GM19455 (cell line): ENCODE measurements at regions not wholly inside any gene's neighbourhood (a gene's known extent, or its start where the extent isn't known, plus 50 kb on each side); places are given as distances from the start of the nearest gene placed in this dataset.

ENCODE experiments used
- ATAC-seq: cut with Tn5 transposase; IDR thresholded peaks from one replicate; pipeline ENCODE4 v1.9.1; 2021; ENCODE audit not compliant: unreplicated experiment

DNA sequence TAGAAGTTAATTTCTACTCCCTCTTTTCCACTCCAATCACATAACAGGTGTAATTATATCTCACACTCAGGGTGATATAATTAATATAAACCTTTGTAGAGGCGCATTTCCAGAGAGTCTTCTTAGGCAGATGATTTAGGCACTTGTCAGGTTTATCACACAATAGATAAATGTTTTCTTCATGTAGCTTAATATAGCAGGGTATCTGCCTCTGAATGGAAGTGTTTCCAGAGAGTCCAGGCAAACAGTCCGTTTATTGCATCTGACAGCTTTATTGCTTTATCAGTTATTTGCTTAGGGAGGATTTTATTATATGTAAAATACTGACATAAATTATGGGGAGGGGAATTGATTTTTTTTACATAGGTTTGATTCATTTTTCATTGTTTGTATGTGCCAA lies 766.3 kb downstream of the SLC4A3 start:
- no peak for ATAC-seq

GRCh38 chr2:220394433-220394832 lies 767.0 kb downstream of the SLC4A3 start:
- no peak for ATAC-seq

- ATAC-seq, result no peak
Measured at GRCh38 chr2:220396287-220396686, 768.9 kb downstream of the SLC4A3 start.

DNA sequence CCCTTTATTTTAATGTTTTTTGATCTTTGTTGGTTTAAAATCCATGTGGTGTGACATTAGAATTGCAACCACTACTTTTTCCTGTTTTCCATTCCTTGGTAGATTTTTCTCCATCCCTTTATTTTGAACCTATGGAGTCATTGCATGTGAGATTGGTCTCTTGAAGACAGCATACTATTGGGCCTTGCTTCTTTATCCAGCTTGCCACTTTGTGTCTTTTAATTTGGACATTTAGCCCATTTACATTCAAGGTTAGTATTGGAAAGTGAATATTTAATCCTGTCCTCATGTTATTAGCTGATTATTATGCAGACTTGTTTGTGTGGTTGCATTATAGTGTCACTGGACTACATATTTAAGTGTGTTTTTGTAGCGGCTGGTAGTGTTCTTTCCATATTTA lies 782.9 kb downstream of the SLC4A3 start:
- no peak for ATAC-seq

- no peak for ATAC-seq
Measured at GRCh38 chr2:220417503-220417902, 790.1 kb downstream of the SLC4A3 start.

DNA sequence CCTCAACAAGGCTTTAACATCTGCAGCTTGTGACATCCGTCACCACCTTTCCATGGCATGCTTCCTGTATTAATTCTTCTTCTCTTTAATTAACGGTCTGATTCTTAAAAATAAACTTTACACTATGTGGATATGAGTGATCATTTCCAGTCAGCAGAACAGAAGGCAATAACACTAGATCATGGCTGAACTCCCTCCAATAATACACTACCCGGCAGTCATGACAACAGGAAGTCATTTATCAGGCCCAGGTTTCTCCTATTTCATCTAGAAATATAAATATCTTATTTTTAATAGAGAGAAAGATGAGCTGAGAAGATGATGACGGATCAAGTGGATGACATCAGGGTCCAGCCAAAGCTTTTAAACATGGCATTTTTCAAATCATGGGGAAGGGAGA lies 792.2 kb downstream of the SLC4A3 start:
- no peak for ATAC-seq

DNA sequence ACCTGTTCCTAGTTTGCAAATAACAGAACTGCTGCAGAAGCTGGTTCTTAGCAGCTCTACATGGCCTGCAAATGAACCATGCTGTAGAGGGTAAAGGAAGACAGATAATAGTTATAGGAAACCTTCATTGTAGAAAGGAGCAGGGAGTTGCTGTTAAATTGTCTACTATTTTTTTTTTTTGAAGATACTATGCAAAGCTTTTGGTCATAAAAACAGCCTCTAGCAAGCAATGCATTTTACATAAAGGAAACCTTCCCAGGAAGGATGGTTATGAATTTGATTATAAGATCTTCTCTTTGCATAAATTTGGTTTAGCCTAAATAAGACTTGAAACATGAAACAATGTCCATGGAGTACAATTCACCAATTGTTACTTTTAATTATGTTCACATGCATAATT lies 793.4 kb downstream of the SLC4A3 start:
- no peak for ATAC-seq

- no peak for ATAC-seq
Measured at GRCh38 chr2:220422676-220423075, 795.2 kb downstream of the SLC4A3 start.

DNA sequence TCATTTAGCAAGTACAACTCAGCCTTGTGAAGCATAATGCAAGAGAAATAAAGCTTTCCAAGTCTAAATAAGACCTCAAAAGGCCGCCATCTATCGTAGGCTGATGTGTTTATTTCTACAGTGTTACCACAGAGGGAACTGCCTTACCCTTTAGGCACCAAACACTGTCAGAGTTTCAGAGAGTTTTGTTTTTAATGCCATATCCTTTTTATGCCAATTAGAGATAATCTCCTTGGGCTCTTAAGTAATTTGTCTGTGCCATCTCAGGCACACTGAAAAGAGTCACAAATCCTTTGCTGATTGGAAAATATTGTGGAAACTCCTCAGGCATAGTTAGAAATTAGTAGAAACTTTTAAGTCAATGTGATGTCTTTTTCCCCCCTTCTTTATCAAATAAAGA lies 797.1 kb downstream of the SLC4A3 start:
- no peak for ATAC-seq

GRCh38 chr2:220432645-220433044 lies 805.2 kb downstream of the SLC4A3 start:
- ATAC-seq, result no peak

GRCh38 chr2:220433131-220433530 lies 805.7 kb downstream of the SLC4A3 start:
- no peak for ATAC-seq

DNA sequence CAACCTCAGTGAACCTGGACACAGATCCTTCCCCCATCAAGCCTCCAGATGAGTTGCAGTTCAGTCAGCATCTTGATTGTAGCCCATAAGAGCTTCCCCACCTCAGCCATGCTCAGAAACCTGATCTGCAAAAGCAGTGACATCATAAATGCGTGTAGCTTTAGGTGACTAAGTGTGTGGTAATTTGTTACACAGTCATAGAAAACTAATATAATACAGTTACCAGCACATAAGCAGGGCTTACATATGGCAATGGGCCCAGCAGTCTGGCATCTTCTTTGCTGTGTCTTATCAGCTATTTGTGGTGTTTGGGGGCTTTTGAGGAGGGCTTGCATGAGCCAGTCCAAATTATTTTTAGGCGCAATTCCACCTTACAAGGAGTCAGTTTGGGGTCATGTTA lies 807.0 kb downstream of the SLC4A3 start:
- no peak for ATAC-seq

GRCh38 chr2:220437938-220438337 lies 810.5 kb downstream of the SLC4A3 start:
- ATAC-seq, result no peak

DNA sequence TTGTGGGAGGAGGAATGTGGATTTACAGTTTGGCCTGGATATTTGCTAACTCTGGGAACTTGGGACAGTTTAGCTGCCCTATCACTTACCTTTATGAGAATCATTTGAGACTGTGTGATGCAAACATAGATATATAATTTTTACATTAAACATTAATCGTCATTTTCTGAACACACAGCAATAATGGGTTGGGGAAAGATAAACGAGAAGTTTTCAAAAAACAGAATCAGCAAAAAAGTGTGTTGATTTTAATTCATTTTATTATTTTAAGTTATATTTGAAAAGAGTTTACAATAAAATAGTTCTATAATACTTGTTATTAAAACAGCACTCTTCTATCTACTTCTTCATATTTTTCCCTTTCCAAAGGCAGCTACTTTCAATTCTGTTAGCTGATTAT lies 813.3 kb downstream of the SLC4A3 start:
- no peak for ATAC-seq

DNA sequence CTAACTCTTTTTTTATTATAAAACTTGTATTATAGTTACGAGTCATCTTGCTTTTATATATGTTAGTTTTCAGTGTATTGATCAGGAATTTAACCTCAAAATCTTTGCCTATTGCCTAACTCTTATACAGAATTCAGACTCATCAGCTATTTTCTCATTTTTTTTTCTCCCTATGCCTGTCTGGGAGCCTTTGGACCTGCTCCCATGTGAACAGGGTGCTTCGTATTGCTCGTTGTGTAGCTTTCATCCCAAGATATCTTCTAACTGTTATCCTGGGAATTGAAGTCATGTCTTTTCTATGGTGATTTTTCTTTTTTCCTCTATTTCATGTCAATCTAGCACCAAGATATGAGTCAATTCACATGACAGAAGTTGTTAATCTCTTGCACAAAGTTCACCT lies 814.0 kb downstream of the SLC4A3 start:
- no peak for ATAC-seq

DNA sequence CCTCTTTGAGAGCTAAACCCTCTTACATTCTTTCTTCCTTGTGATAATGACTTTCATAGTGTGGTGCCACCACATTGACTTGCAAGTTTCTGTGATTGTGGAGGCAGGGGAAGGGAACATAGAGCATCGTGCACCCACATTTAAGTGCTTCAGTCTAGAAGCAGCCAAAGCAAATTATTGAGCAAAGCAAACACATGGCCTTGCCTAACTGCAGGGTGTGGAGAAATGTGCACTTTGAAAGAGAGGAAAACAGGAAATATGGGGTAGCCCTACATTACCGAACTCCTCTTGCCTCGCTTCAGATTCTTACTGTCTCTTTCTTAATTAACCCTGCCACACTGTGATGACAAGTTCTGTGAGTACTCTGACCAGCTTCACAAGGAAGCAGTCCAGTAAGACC lies 814.6 kb downstream of the SLC4A3 start:
- ATAC-seq, result no peak

DNA sequence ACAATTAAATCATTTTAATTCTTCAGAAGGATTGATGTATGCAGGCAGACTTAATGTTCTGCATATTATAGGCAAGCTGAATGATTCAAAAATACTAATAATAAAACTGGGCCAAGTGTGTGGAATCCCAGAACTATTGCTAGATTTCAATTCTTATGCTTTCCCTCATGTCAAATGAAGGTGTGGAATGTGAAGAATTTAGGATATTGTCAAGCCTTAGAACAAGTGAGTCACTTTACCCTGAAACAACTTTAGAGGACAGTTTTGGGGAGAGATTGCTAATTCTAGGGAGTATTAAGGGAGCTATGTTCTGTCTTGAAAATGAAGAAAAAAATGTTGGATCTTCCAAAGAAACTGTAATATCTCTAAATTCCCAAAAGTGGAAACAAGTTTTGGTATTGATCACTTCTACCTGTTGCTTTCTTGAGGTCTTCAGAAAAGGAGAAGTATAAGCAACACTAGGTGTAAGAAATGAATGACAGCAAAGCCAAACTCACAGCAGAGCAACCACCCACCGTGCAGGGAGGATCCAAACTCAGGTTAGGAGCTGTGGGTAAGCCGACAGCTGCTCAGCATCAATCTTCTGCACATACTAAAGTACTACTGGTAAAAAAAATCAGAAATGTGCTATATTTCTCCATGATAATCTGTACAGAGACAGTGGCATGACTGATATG lies 818.1 kb downstream of the SLC4A3 start:
- no peak for ATAC-seq

DNA sequence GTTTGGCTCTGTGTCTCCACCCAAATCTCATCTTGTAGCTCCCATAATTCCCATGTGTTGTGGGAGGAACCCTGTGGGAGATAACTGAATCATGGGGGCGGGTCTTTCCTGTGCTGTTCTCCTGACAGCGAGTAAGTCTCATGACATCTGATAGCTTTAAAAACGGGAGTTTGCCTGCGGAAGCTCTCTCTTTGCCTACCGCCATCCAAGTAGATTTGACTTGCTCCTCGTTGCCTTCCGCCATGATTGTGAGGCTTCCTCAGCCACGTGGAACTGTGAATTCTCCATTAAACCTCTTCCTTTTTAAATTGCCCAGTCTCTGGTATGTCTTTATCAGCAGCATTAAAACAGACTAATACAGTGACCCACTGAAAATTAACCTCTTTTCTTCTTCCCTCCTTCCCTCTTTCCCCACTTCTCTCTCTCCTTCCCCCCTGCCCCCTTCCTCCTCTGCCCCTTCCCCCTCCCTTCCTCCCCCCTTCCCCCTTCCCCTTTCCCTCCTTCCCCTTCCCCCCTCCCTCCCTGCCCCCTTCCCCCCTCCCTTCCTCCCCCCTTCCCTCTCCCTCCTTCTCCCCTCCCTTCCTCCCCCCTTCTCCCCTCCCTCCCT lies 818.8 kb downstream of the SLC4A3 start:
- no peak for ATAC-seq

- ATAC-seq, result no peak
Measured at GRCh38 chr2:220450846-220451245, 823.4 kb downstream of the SLC4A3 start.

- ATAC-seq, result no peak
Measured at GRCh38 chr2:220451438-220451837, 824.0 kb downstream of the SLC4A3 start.

- no peak for ATAC-seq
Measured at GRCh38 chr2:220452561-220452960, 825.1 kb downstream of the SLC4A3 start.

DNA sequence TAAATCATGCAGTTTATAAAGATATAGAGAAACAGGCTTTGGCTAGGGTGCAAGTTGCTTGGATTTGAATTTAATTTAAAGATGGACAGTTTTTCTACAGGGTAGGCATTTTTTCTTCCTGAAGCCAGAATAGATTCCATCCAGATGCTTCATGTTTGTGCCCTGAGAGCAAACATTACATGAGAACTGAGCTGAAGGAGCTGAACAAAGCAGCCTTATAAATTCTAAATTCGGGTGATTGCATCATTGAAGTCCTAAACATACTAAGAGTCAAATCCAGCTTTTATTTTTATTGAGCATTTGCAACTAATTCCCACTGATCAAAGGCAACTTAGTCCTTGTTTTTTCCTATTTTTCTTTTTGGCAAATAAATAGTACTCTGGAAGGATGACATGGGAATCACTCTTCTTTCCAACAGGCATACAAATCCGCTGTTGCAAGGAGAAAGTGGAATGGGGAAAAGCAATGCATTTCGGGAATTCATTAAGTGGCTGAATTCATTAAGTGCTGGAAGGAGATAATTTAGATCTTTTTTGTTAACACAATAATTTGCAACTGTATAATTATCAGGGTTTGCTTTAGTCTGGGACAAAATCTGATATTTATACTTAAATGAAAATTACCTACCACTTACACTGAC lies 828.0 kb downstream of the SLC4A3 start:
- no peak for ATAC-seq

DNA sequence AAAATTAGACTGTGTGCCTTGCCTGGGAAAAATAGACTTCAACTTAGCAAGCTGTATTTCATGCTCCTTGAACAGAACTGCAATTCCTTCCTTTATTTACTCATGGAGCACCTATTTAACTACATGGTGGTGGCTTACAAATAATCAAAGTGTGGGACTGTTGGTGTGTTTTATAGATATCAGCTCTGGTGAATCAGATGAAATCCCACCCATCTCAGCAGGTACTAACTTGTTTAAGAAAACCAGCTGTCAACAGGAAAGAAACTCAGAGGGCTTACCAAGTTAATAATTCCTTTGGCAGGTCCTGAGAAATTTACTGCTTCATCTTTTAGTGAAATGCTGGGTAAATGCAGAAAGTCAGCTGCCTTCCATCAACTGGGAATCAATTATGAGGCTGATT lies 830.6 kb downstream of the SLC4A3 start:
- ATAC-seq, result no peak
